ENCODE measurements at regions not wholly inside any gene's neighbourhood (a gene's known extent, or its start where the extent isn't known, plus 50 kb on each side); places are given as distances from the start of the nearest gene placed in this dataset.

DNA sequence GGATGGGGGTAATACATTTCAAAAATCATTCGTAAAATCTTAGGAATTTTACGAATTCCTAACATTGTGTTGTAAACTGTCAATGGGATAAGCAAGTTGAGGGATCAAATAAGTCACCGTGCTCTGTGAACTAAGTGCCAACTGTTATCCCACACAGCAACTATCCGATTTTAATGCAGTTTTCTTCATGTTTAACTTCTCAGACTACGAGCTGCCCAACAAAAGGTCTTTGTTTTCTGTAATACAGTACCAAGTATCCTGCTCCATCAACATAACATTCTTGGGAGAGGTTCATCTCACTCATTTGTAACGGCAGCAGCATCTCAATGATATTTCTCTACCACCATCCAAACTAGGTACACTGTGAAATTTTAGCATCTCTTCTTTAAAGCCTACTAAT, 654.1 kb upstream of the LMCD1 start:
- Histone ChIP-seq H3K36me3 (no peaks in the 10 kb centered on the region), H3K9ac (ENCODE audit: low read depth in 2 of 2, low read length in 2 of 2) (no peak overlapping the region), H3K9me3 (no peaks in the 10 kb centered on the region), H3K4me3 (no peak overlapping the region), H3K4me1 (no peaks in the 10 kb centered on the region), H3K27me3 (no peaks in the 10 kb centered on the region), H3K27ac (no peak overlapping the region)
- DNase-seq, result no peak
- intact Hi-C loops (cut with DNase I), result no loop called here
- TF ChIP-seq CTCF (IDR thresholded peaks at IDR 0.05), result no peak

DNA sequence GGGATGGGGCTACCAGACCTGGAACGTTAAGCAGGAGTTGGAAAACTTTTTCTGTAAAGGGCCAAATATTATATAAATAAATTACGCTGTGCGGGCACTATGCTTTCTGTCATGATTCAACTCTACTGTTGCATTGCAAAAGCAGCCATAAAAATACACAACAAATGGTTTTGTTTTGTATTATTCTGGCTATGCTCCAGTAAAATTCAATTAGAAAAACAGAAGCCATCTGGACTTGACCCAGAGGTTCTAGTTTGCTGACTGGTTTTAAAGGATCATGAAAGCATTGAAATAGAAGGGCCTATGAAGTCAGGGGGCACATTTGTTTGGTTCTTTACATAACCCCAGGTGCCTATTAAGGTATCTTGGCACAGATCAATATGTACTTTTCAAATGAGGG, 647.4 kb upstream of the LMCD1 start:
- Histone ChIP-seq H3K27ac (no peak overlapping the region), H3K4me1 (no peaks in the 10 kb centered on the region), H3K9ac (ENCODE audit: low read depth in 2 of 2, low read length in 2 of 2) (no peak overlapping the region), H3K9me3 (no peaks in the 10 kb centered on the region), H3K36me3 (no peaks in the 10 kb centered on the region), H3K4me3 (no peak overlapping the region), H3K27me3 (no peaks in the 10 kb centered on the region)
- TF ChIP-seq CTCF (IDR thresholded peaks at IDR 0.05), result no peak
- intact Hi-C loops (cut with DNase I), result no loop called here
- no peak for DNase-seq

GRCh38 chr3:7854721-7855120, 646.9 kb upstream of the LMCD1 start:
- Histone ChIP-seq H3K4me3 (no peak overlapping the region), H3K27ac (no peak overlapping the region), H3K27me3 (no peaks in the 10 kb centered on the region), H3K9ac (ENCODE audit: low read depth in 2 of 2, low read length in 2 of 2) (no peak overlapping the region), H3K4me1 (no peaks in the 10 kb centered on the region), H3K36me3 (no peaks in the 10 kb centered on the region), H3K9me3 (no peaks in the 10 kb centered on the region)
- no peak for TF ChIP-seq CTCF (IDR thresholded peaks at IDR 0.05)
- intact Hi-C loops (cut with DNase I), result no loop called here
- no peak for DNase-seq

- no peak overlapping the region for H3K4me3 ChIP-seq
- H3K9ac ChIP-seq (ENCODE audit: low read depth in 2 of 2, low read length in 2 of 2), result no peak overlapping the region
- intact Hi-C loops (cut with DNase I), result no loop called here
- H3K9me3 ChIP-seq, result no peaks in the 10 kb centered on the region
- no peak overlapping the region for H3K27ac ChIP-seq
- no peak for DNase-seq
- H3K4me1 ChIP-seq, result no peaks in the 10 kb centered on the region
- TF ChIP-seq CTCF (IDR thresholded peaks at IDR 0.05), result no peak
- no peaks in the 10 kb centered on the region for H3K27me3 ChIP-seq
- no peaks in the 10 kb centered on the region for H3K36me3 ChIP-seq
Measured at GRCh38 chr3:7865611-7866010, 636.0 kb upstream of the LMCD1 start.

DNA sequence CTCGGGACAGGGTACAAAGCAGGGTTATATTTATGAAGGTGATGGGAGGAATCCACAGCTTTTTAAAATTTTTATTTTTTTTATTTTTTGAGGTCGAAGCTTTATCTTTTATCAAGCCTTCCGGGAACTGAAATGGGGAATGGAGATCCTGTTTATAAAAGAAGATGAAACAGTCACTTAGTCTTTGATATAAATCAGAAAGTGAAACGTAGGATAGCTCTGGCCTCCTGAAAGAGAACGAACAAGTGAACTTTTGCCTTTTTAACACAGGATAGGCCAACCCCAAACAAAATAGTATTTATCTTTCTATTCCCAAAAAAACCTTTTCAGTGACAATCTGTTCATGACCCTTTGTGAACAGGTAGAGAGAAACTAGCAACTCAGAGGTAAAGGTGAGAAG, 634.0 kb upstream of the LMCD1 start:
- no peak for TF ChIP-seq CTCF (IDR thresholded peaks at IDR 0.05)
- intact Hi-C loops (cut with DNase I), result no loop called here
- DNase-seq, result no peak
- H3K9ac ChIP-seq (ENCODE audit: low read depth in 2 of 2, low read length in 2 of 2), result no peak overlapping the region
- no peaks in the 10 kb centered on the region for H3K4me1 ChIP-seq
- H3K27me3 ChIP-seq, result no peaks in the 10 kb centered on the region
- no peaks in the 10 kb centered on the region for H3K36me3 ChIP-seq
- H3K27ac ChIP-seq, result no peak overlapping the region
- no peak overlapping the region for H3K4me3 ChIP-seq
- no peaks in the 10 kb centered on the region for H3K9me3 ChIP-seq

DNA sequence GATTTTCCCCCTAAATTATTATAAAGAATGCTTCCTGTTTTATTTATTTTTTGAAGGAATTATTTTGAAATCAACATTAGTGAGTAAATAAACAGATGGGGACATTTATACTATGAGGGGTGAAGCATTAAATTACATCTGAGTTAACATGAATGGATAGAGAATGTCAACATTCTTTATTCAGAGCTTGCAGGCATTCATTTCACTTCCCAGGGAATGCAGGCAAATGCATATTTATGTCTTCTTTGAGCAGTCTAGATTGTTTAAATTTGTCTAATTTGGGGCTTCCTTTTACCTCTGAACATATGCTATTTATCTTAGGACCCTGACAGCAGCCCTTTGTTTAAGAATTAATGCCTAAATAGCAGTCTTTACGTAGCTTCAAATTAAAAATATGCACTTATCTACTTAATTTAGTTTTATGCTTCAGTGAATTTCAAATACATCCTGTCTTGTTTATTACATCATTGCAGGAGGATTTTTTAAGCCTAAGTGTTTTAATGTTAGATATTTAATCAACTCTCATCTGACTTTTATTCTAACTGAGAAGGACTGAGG, 630.5 kb upstream of the LMCD1 start:
- H3K36me3 ChIP-seq, result no peaks in the 10 kb centered on the region
- H3K4me3 ChIP-seq, result no peak overlapping the region
- no peaks in the 10 kb centered on the region for H3K27me3 ChIP-seq
- no peak overlapping the region for H3K27ac ChIP-seq
- H3K9me3 ChIP-seq, result no peaks in the 10 kb centered on the region
- TF ChIP-seq CTCF (IDR thresholded peaks at IDR 0.05), result no peak
- intact Hi-C loops (cut with DNase I), result no loop called here
- H3K4me1 ChIP-seq, result no peaks in the 10 kb centered on the region
- DNase-seq, result no peak
- no peak overlapping the region for H3K9ac ChIP-seq (ENCODE audit: low read depth in 2 of 2, low read length in 2 of 2)
